SU-DHL-6 (cell line): ENCODE measurements at regions not wholly inside any gene's neighbourhood (a gene's known extent, or its start where the extent isn't known, plus 50 kb on each side); places are given as distances from the start of the nearest gene placed in this dataset.
A peak's percentile ranks its signal among the peaks of the same experiment; 100 is the strongest.
"Not testable (repeated sequence)": the region's sequence is repeated elsewhere in the genome, so short reads cannot be mapped to it uniquely, and the experiment has no call there.

Source experiments
- H2AFZ ChIP-seq: fragments of 200-600 bp; sonication (generic); 2 replicates; pipeline ENCODE4 v1.6.1; 2014; ENCODE audit warnings: low read depth, mild to moderate bottlenecking, moderate library complexity, mixed read lengths, antibody characterized with exemption, low read length; ENCODE audit not compliant: severe bottlenecking
- H3F3A ChIP-seq: fragments of 200-600 bp; shearing (Covaris generic); 2 replicates; pipeline ENCODE4 v1.6.0; 2016; ENCODE audit warnings: antibody characterized with exemption, mild to moderate bottlenecking; ENCODE audit not compliant: insufficient read depth
- H3K27ac ChIP-seq: fragments of 200-600 bp; sonication (generic); 2 replicates; pipeline ENCODE4 v1.5.1; 2016; ENCODE audit warnings: low read depth, mild to moderate bottlenecking, low read length, moderate library complexity, mixed read lengths
- H3K27me3 ChIP-seq: fragments of 200-600 bp; sonication (generic), shearing (Covaris generic); 2 replicates; pipeline ENCODE4 v1.6.0; 2014; ENCODE audit warnings: mild to moderate bottlenecking, low read length
- H3K36me3 ChIP-seq: fragments of 200-600 bp; sonication (generic); 2 replicates; pipeline ENCODE4 v1.6.1; 2014; ENCODE audit warnings: mild to moderate bottlenecking, low read length, mixed read lengths
- H3K4me2 ChIP-seq: fragments of 300-600, 200-600 bp; shearing (Covaris generic), sonication (generic); 2 replicates; pipeline ENCODE4 v1.6.0; 2014; ENCODE audit warnings: low read length, low read depth, mild to moderate bottlenecking; ENCODE audit not compliant: poor library complexity, severe bottlenecking
- H3K4me3 ChIP-seq: fragments of 200-600 bp; sonication (generic); 2 replicates; pipeline ENCODE4 v1.5.1; 2014; ENCODE audit warnings: antibody characterized with exemption, low read length, mild to moderate bottlenecking, mixed read lengths; ENCODE audit not compliant: insufficient read depth, poor library complexity, severe bottlenecking
- H3K79me2 ChIP-seq: fragments of 200-600 bp; sonication (generic); 2 replicates; pipeline ENCODE4 v1.6.1; 2014; ENCODE audit warnings: mild to moderate bottlenecking, low read length, moderate library complexity; ENCODE audit not compliant: insufficient read depth
- H3K9ac ChIP-seq: fragments of 200-600 bp; sonication (generic); 2 replicates; pipeline ENCODE4 v1.7.0; 2014; ENCODE audit warnings: mild to moderate bottlenecking, low read length
- H3K9me2 ChIP-seq: fragments of 200-600 bp; sonication (generic); replicated peaks from 2 replicates; pipeline ENCODE4 v1.6.1; 2014; ENCODE audit warnings: low read length; ENCODE audit not compliant: insufficient read depth
- H3K9me3 ChIP-seq: fragments of 200-600 bp; sonication (generic); 2 replicates; pipeline ENCODE4 v1.6.1; 2014; ENCODE audit warnings: low read length, mixed read lengths; ENCODE audit not compliant: insufficient read depth
- H4K20me1 ChIP-seq: fragments of 200-600 bp; sonication (generic); 2 replicates; pipeline ENCODE4 v1.6.1; 2014; ENCODE audit warnings: low read depth, mild to moderate bottlenecking, antibody characterized with exemption, low read length, moderate library complexity, mixed read lengths
- EZH2phosphoT487 ChIP-seq: fragments of 200-600 bp; sonication (generic), shearing (Covaris generic); conservative IDR thresholded peaks from 2 replicates; pipeline ENCODE4 v1.6.1; 2018; ENCODE audit warnings: mild to moderate bottlenecking, antibody characterized with exemption, low read length, moderate library complexity, mixed read lengths
- TF ChIP-seq, protein P1 (sequence below): fragments of 200-600 bp; sonication (generic); IDR thresholded peaks from one replicate; pipeline ENCODE4 v1.5.1; 2017; ENCODE audit warnings: antibody characterized with exemption, mild to moderate bottlenecking, low read length, moderate library complexity; ENCODE audit not compliant: insufficient read depth, poor library complexity, severe bottlenecking

DNA sequence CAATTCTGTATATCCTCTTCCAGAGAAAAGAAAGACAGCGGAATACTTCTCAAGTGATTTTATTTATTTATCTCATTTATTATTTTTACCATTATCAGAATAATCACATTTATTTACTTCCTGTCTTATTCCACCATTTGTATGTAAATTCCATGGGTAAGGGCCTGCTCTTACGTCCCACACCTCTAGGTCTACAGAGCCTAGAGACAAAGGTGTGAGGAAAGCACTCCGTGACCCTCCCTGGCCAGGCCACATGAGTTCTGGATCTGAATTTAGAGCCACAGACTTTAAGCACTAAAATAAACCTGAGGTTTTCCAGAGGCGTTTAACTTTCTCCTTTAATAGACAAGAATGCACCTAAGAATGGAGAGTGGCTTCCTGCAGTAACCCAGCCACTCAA is 85.3 kb upstream of the CTSV start:
- no peak for TF ChIP-seq EZH2phosphoT487
- TF ChIP-seq, protein P1, sequence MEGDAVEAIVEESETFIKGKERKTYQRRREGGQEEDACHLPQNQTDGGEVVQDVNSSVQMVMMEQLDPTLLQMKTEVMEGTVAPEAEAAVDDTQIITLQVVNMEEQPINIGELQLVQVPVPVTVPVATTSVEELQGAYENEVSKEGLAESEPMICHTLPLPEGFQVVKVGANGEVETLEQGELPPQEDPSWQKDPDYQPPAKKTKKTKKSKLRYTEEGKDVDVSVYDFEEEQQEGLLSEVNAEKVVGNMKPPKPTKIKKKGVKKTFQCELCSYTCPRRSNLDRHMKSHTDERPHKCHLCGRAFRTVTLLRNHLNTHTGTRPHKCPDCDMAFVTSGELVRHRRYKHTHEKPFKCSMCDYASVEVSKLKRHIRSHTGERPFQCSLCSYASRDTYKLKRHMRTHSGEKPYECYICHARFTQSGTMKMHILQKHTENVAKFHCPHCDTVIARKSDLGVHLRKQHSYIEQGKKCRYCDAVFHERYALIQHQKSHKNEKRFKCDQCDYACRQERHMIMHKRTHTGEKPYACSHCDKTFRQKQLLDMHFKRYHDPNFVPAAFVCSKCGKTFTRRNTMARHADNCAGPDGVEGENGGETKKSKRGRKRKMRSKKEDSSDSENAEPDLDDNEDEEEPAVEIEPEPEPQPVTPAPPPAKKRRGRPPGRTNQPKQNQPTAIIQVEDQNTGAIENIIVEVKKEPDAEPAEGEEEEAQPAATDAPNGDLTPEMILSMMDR: no peak
- no peak overlapping the region for H3K4me3 ChIP-seq
- no peak overlapping the region for H3K4me2 ChIP-seq
- H3K9me2 ChIP-seq: no peaks in the 10 kb centered on the region
- H3F3A ChIP-seq: no peaks in the 10 kb centered on the region
- H2AFZ ChIP-seq: no peak overlapping the region
- H3K9me3 ChIP-seq: no peaks in the 10 kb centered on the region
- no peak overlapping the region for H3K9ac ChIP-seq
- no peaks in the 10 kb centered on the region for H4K20me1 ChIP-seq
- no peaks in the 10 kb centered on the region for H3K36me3 ChIP-seq
- H3K79me2 ChIP-seq: no peaks in the 10 kb centered on the region
- H3K27ac ChIP-seq: no peak overlapping the region
- H3K27me3 ChIP-seq: no peaks in the 10 kb centered on the region

DNA sequence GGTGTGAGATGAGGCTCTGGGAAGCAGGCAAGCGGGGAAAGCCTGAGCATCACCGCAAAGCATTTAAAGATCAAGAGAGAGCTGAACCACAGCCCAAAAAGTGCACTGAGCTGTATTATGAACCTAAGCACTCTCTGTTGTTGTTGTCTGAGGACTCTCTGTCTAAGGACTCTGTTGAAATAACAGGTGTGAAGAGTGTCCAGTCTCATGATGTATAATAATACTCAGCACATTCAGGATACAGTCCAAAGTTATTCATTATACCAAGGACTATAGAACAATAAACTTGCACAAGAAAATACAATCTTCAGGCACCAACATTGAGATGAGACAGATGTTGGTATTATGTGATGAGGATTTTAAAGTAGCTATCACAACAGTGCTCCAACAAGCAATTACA is 71.8 kb upstream of the CTSV start:
- H3K79me2 ChIP-seq: no peaks in the 10 kb centered on the region
- no peak overlapping the region for H3K4me3 ChIP-seq
- H2AFZ ChIP-seq: no peak overlapping the region
- H3K36me3 ChIP-seq: no peaks in the 10 kb centered on the region
- no peak overlapping the region for H3K4me2 ChIP-seq
- H3F3A ChIP-seq: no peaks in the 10 kb centered on the region
- no peaks in the 10 kb centered on the region for H3K9me2 ChIP-seq
- H3K9ac ChIP-seq: no peak overlapping the region
- no peaks in the 10 kb centered on the region for H4K20me1 ChIP-seq
- no peak for TF ChIP-seq EZH2phosphoT487
- TF ChIP-seq, protein P1: no peak
- no peaks in the 10 kb centered on the region for H3K9me3 ChIP-seq
- H3K27ac ChIP-seq: no peak overlapping the region
- H3K27me3 ChIP-seq: no peaks in the 10 kb centered on the region

DNA sequence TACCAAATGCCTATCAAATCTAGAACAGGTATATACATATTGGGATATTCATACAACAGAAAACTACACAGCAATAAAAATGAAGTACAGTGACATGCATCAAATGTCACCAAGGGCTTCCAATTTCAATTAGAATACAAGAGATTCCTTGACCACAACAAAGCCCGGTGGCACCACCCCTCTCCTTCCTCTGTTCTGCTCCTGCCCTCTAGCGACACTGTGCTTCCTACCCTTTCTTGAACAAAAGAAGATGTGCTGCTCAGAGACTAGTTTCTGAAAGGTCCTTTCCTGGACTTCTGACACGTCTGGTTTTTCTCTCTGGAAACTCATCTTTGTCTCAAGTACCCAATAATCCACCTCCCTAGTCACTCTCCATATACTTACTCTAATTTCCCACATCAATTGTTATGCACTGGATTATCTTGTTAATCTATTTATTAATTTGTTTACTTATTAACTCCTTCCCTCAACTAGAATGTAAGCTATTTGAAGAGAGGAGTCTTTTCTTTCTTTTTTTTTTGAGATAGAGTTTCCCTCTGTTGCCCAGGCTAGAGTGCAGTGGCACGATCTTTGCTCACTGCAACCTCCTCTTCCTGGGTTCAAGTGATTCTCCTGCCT is 70.4 kb upstream of the CTSV start:
- Histone ChIP-seq H3F3A (no peaks in the 10 kb centered on the region), H3K9me3 (no peaks in the 10 kb centered on the region), H2AFZ (no peak overlapping the region), H3K27me3 (no peaks in the 10 kb centered on the region), H3K4me3 (no peak overlapping the region), H3K9me2 (no peaks in the 10 kb centered on the region), H4K20me1 (no peaks in the 10 kb centered on the region), H3K4me2 (no peak overlapping the region), H3K79me2 (no peaks in the 10 kb centered on the region), H3K36me3 (no peaks in the 10 kb centered on the region), H3K27ac (no peak overlapping the region), H3K9ac (no peak overlapping the region)
- TF ChIP-seq EZH2phosphoT487: no peak
- TF ChIP-seq, protein P1: peak; percentile 33

DNA sequence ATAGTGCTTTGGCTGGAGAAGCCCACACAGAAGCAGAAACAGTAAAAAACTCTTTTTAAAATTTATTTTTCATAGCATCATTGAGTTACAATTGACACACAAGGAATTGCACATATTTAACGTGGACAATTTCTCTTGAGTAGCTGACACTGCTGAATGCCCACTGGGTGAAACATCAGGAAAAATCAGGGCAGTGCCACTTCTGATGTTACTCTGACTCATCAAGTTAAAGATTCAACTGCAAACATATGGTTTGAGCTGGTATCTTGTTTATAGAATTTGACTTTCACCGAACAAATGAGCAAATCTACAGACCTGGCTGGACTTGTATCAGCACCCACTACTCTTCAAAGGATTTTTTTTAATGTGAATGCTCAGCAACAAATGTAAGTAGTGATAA is 66.3 kb upstream of the CTSV start:
- H3K9me3 ChIP-seq, H3F3A ChIP-seq, H3K9ac ChIP-seq, H3K27ac ChIP-seq, H3K27me3 ChIP-seq, H2AFZ ChIP-seq, H3K4me3 ChIP-seq, H3K4me2 ChIP-seq, H3K36me3 ChIP-seq, H4K20me1 ChIP-seq, H3K9me2 ChIP-seq, H3K79me2 ChIP-seq: not testable (repeated sequence)

DNA sequence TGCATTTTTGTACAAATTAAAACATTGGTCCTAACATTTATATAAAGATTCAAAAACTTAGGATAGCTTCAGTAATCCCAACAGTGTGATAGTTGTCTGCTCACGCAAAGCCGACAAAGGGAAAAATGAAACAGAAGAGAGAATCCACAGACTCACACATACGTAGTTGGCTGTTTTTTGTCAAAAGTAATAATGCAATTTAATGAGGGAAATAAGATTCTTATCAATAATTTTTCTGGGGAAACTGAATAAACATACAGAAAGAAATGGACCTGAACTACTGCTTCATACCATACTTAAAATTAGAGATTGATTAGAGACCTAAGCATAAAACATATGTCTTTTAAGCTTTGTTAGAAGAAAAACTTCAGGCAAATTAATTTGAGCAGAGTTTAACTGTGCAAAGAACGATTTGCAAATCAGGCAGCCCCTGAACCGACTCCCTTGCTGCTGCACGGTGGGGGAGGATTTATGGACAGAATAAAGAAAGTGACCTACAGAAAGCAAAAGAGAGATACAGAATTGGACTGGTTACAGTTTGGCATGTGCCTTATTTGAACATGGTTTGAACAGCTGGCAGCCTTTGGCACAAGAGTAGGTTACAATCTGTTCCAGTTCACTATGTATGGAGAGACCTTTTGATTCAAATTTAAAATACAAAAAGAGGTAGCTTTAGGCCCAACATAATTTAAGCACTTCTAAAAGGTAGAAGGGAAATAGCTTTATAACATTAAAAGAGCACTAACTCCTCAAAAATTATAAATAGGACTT is 64.9 kb upstream of the CTSV start:
- H3K27ac ChIP-seq, H3K27me3 ChIP-seq, H3K9me2 ChIP-seq, H2AFZ ChIP-seq, H3K9ac ChIP-seq, H3F3A ChIP-seq, H3K4me3 ChIP-seq, H3K36me3 ChIP-seq, H4K20me1 ChIP-seq, H3K79me2 ChIP-seq, H3K4me2 ChIP-seq, H3K9me3 ChIP-seq: not testable (repeated sequence)

DNA sequence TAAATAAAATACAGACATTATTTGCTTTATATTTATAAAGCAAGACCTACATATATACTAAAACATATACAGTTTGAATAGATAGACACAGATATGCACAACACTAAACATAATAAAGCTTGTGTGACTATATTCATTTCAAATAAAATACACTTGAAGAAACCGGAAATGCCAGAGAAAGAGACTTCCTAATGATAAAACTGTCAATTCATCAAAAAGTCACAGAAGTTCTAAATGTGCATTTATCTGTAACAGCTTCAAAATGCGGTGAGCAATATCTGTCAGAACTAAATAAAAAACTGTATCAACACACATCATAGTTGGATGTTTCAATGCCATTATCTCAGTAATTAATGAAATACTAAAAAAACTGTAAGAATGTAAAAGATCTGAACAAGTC is 60.6 kb upstream of the CTSV start:
- not testable (repeated sequence) for H3K27ac ChIP-seq, H3K4me3 ChIP-seq, H3K79me2 ChIP-seq, H3K27me3 ChIP-seq, H4K20me1 ChIP-seq, H3K9me2 ChIP-seq, H3K9me3 ChIP-seq, H3K4me2 ChIP-seq, H3F3A ChIP-seq, H3K9ac ChIP-seq, H3K36me3 ChIP-seq, H2AFZ ChIP-seq
